ENCODE measurements at regions not wholly inside any gene's neighbourhood (a gene's known extent, or its start where the extent isn't known, plus 50 kb on each side); places are given as distances from the start of the nearest gene placed in this dataset.

- no peak overlapping the region for H3K4me3 ChIP-seq (ENCODE audit: low read depth, low read length)
- no peak for DNase-seq (ENCODE audit: low read depth)
- no peak for TF ChIP-seq CTCF (IDR thresholded peaks at IDR 0.05; ENCODE audit: control insufficient read depth, extremely low read depth, insufficient read depth)
Measured at GRCh38 chr12:11593013-11593412, 56.5 kb upstream of the ETV6 start.

- TF ChIP-seq CTCF (IDR thresholded peaks at IDR 0.05; ENCODE audit: control insufficient read depth, extremely low read depth, insufficient read depth), result no peak
- no peak for DNase-seq (ENCODE audit: low read depth)
- H3K4me3 ChIP-seq (ENCODE audit: low read depth, low read length), result no peak overlapping the region
Measured at GRCh38 chr12:11595080-11595479, 54.4 kb upstream of the ETV6 start.

- no peak for DNase-seq (ENCODE audit: low read depth)
- no peak overlapping the region for H3K4me3 ChIP-seq (ENCODE audit: low read depth, low read length)
- no peak for TF ChIP-seq CTCF (IDR thresholded peaks at IDR 0.05; ENCODE audit: control insufficient read depth, extremely low read depth, insufficient read depth)
Measured at GRCh38 chr12:11596141-11596540, 53.3 kb upstream of the ETV6 start.

- DNase-seq (ENCODE audit: low read depth), result no peak
- H3K4me3 ChIP-seq (ENCODE audit: low read depth, low read length), result no peak overlapping the region
- no peak for TF ChIP-seq CTCF (IDR thresholded peaks at IDR 0.05; ENCODE audit: control insufficient read depth, extremely low read depth, insufficient read depth)
Measured at GRCh38 chr12:11598900-11599299, 50.6 kb upstream of the ETV6 start.
